Breast epithelium (tissue), 4 donors: ENCODE measurements at regions not wholly inside any gene's neighbourhood (a gene's known extent, or its start where the extent isn't known, plus 50 kb on each side); places are given as distances from the start of the nearest gene placed in this dataset.
"Not testable (repeated sequence)": the region's sequence is repeated elsewhere in the genome, so short reads cannot be mapped to it uniquely, and the experiment has no call there.

ENCODE experiments used
- DNase-seq, 2 donors: peaks; one replicate each; pipeline ENCODE4 v3.0.0-alpha.2; 2019; ENCODE audit warnings: low spot score in 2 of 2
- H3K27ac ChIP-seq, 2 donors: fragments of 200-600 bp; sonication (generic) in 1 of 2; one replicate each; pipeline ENCODE4 v1.5.1; 2016 to 2019; ENCODE audit warnings: mild to moderate bottlenecking in 1 of 2
- H3K27me3 ChIP-seq, 2 donors: fragments of 200-600 bp; sonication (generic) in 1 of 2; one replicate each; pipeline versions ENCODE4 v1.5.1 to v1.6.0; 2017 to 2019; ENCODE audit warnings: control low read depth in 1 of 2, mild to moderate bottlenecking in 1 of 2
- H3K36me3 ChIP-seq: fragments of 200-600 bp; one replicate; pipeline ENCODE4 v1.5.1; 2019
- H3K4me1 ChIP-seq, 2 donors: fragments of 200-600 bp; sonication (generic); one replicate each; pipeline ENCODE4 v1.5.1; 2016 to 2019; ENCODE audit warnings: control low read depth in 1 of 2
- H3K4me3 ChIP-seq, 3 donors: fragments of 200-600 bp; sonication (generic); 1 replicate in 2 of 3; 2 replicates in 1 of 3; pipeline ENCODE4 v1.5.1; 2016 to 2019; ENCODE audit warnings: mild to moderate bottlenecking in 3 of 3, moderate library complexity in 2 of 3
- H3K9me3 ChIP-seq, 2 donors: fragments of 200-600 bp; sonication (generic) in 1 of 2; one replicate each; pipeline ENCODE4 v1.5.1; 2016 to 2019; ENCODE audit warnings: control low read depth in 1 of 2
- CTCF ChIP-seq, 3 donors: fragments of 450-650 bp; IDR thresholded peaks; one replicate each; pipeline ENCODE4 v1.5.1; 2016 to 2017; ENCODE audit warnings: antibody characterized with exemption in 3 of 3, mild to moderate bottlenecking in 3 of 3, moderate library complexity in 3 of 3
- POLR2A ChIP-seq: fragments of 450-650 bp; IDR thresholded peaks from one replicate; pipeline ENCODE4 v1.6.1; 2016; ENCODE audit warnings: antibody characterized with exemption, mild to moderate bottlenecking, moderate library complexity
- POLR2AphosphoS5 ChIP-seq, 3 donors: sonication (generic); formaldehyde crosslinking; IDR thresholded peaks; one replicate each; pipeline ENCODE4 v1.6.1; 2017; ENCODE audit warnings: antibody characterized with exemption in 3 of 3
- intact Hi-C: fragments of 100-400 bp; cut with DNase I; formaldehyde crosslinking; loops from one replicate; pipeline ENCODE4 v1.15.1; 2023; ENCODE audit warnings: low total_unique reads

GRCh38 chr7:125201002-125201401 lies 271.4 kb upstream of the POT1 start:
- intact Hi-C loops: no loop called here
- no peak overlapping the region for H3K4me3 ChIP-seq

GRCh38 chr7:125197731-125198393 lies 268.2 kb upstream of the POT1 start:
- TF ChIP-seq POLR2A (no peak), CTCF (IDR thresholded peaks at IDR 0.05) (no peak), POLR2AphosphoS5 (IDR thresholded peaks at IDR 0.05) (no peak)
- intact Hi-C loops: no loop called here
- Histone ChIP-seq H3K27me3 (no peaks in the 10 kb centered on the region), H3K4me3 (no peak overlapping the region), H3K9me3 (no peaks in the 10 kb centered on the region), H3K4me1 (no peaks in the 10 kb centered on the region), H3K36me3 (no peaks in the 10 kb centered on the region), H3K27ac (no peak overlapping the region)
- DNase-seq: no peak

More at GRCh38 chr7:125201002-125201401, 271.4 kb upstream of the POT1 start:
- Histone ChIP-seq H3K4me1 (no peaks in the 10 kb centered on the region), H3K27ac (no peak overlapping the region), H3K36me3 (no peaks in the 10 kb centered on the region), H3K27me3 (no peaks in the 10 kb centered on the region), H3K9me3 (no peaks in the 10 kb centered on the region)
- DNase-seq: no peak
- TF ChIP-seq POLR2AphosphoS5 (IDR thresholded peaks at IDR 0.05) (no peak), POLR2A (no peak), CTCF (IDR thresholded peaks at IDR 0.05) (no peak)

- H3K27ac ChIP-seq: no peak overlapping the region
- no peaks in the 10 kb centered on the region for H3K4me1 ChIP-seq
- no peaks in the 10 kb centered on the region for H3K36me3 ChIP-seq
- H3K4me3 ChIP-seq: no peak overlapping the region
- H3K27me3 ChIP-seq: no peaks in the 10 kb centered on the region
- intact Hi-C loops: no loop called here
- H3K9me3 ChIP-seq: no peaks in the 10 kb centered on the region
- no peak for DNase-seq
- TF ChIP-seq POLR2AphosphoS5 (IDR thresholded peaks at IDR 0.05) (no peak), CTCF (IDR thresholded peaks at IDR 0.05) (no peak), POLR2A (no peak)
These were observed 265.5 kb upstream of the POT1 start for GRCh38 chr7:125195156-125195555.

GRCh38 chr7:125193263-125193662 lies 263.6 kb upstream of the POT1 start:
- Histone ChIP-seq H3K27ac (no peak overlapping the region), H3K9me3 (no peaks in the 10 kb centered on the region), H3K4me1 (no peaks in the 10 kb centered on the region), H3K36me3 (no peaks in the 10 kb centered on the region), H3K27me3 (no peaks in the 10 kb centered on the region), H3K4me3 (no peak overlapping the region)
- intact Hi-C loops: no loop called here
- TF ChIP-seq CTCF (IDR thresholded peaks at IDR 0.05) (no peak), POLR2AphosphoS5 (IDR thresholded peaks at IDR 0.05) (no peak), POLR2A (no peak)
- no peak for DNase-seq

GRCh38 chr7:125184801-125185200 lies 255.2 kb upstream of the POT1 start:
- Histone ChIP-seq H3K9me3 (no peaks in the 10 kb centered on the region), H3K27ac (no peak overlapping the region), H3K4me1 (no peaks in the 10 kb centered on the region), H3K36me3 (no peaks in the 10 kb centered on the region), H3K27me3 (no peaks in the 10 kb centered on the region), H3K4me3 (no peak overlapping the region)
- no peak for TF ChIP-seq POLR2AphosphoS5 (IDR thresholded peaks at IDR 0.05)
- TF ChIP-seq POLR2A: no peak
- no peak for TF ChIP-seq CTCF (IDR thresholded peaks at IDR 0.05)
- no peak for DNase-seq
- intact Hi-C loops: no loop called here

- H3K36me3 ChIP-seq, H3K27me3 ChIP-seq, H3K4me1 ChIP-seq, H3K27ac ChIP-seq, intact Hi-C loops, H3K4me3 ChIP-seq, DNase-seq: not testable (repeated sequence)
- peaks cover 0 to 13% of the 10 kb centered on the region in 2 donors for H3K9me3 ChIP-seq
These were observed 252.1 kb upstream of the POT1 start for GRCh38 chr7:125181569-125182267.
